CD4-positive, alpha-beta T cell (primary cell): ENCODE measurements at regions not wholly inside any gene's neighbourhood (a gene's known extent, or its start where the extent isn't known, plus 50 kb on each side); places are given as distances from the start of the nearest gene placed in this dataset.

ENCODE experiments used
- ATAC-seq: fragments of 200-7000 bp; cut with Tn5 transposase; one replicate; pipeline ENCODE4 v1.10.0; 2022; ENCODE audit warnings: mild to moderate bottlenecking; ENCODE audit not compliant: poor library complexity
- CTCF ChIA-PET: fragments of 350-600 bp; sonication (Branson Sonifier 250); formaldehyde crosslinking; loops from one replicate; lab custom pipeline; 2021; ENCODE audit warnings: antibody characterized with exemption, inconsistent platforms; lab: Charles Lee
- POLR2A ChIA-PET: fragments of 350-600 bp; sonication (Branson Sonifier 250); formaldehyde crosslinking; loops from one replicate; lab custom pipeline; 2021; ENCODE audit warnings: antibody characterized with exemption, inconsistent platforms; lab: Charles Lee
- DNase-seq, 14 experiments: peaks; one replicate each; pipeline ENCODE4 v3.0.0-alpha.2; 2013 to 2020; ENCODE audit warnings: mixed read lengths in 2 of 14
- H3K27ac ChIP-seq, 2 donors: one replicate each; pipeline versions ENCODE4 v1.5.1 to v1.7.0; 2013; ENCODE audit warnings: low read length in 2 of 2, low read depth in 1 of 2, mild to moderate bottlenecking in 1 of 2
- H3K27me3 ChIP-seq, 2 experiments: 1 replicate in 1 of 2; 2 replicates in 1 of 2; pipeline versions ENCODE4 v1.6.1 to v1.7.0; 2013; ENCODE audit warnings: low read length in 2 of 2, control low read depth in 1 of 2, mild to moderate bottlenecking in 1 of 2, moderate library complexity in 1 of 2; ENCODE audit not compliant: insufficient read depth in 2 of 2, control insufficient read depth in 1 of 2
- H3K36me3 ChIP-seq: one replicate; pipeline ENCODE4 v1.6.1; 2013; ENCODE audit warnings: low read length, control low read depth; ENCODE audit not compliant: insufficient read depth
- H3K4me1 ChIP-seq: one replicate; pipeline ENCODE4 v1.6.1; 2013; ENCODE audit warnings: low read length, control low read depth; ENCODE audit not compliant: insufficient read depth
- H3K4me3 ChIP-seq: one replicate; pipeline ENCODE4 v1.5.1; 2013; ENCODE audit warnings: mild to moderate bottlenecking, low read length, moderate library complexity
- H3K9me3 ChIP-seq, 2 experiments: 1 replicate in 1 of 2; 2 replicates in 1 of 2; pipeline versions ENCODE4 v1.6.1 to v1.7.0; 2013; ENCODE audit warnings: low read length in 2 of 2, mild to moderate bottlenecking in 2 of 2, control low read depth in 1 of 2, moderate library complexity in 1 of 2; ENCODE audit not compliant: control insufficient read depth in 1 of 2, insufficient read depth in 1 of 2
- H3K27ac Mint-ChIP-seq: one replicate; pipeline ENCODE4 v1.8.0; 2020; ENCODE audit warnings: mixed read lengths
- H3K27me3 Mint-ChIP-seq: one replicate; pipeline ENCODE4 v1.8.0; 2021; ENCODE audit warnings: mixed read lengths
- H3K36me3 Mint-ChIP-seq: one replicate; pipeline ENCODE4 v1.8.0; 2021; ENCODE audit warnings: low read depth, mixed read lengths
- H3K4me1 Mint-ChIP-seq: one replicate; pipeline ENCODE4 v1.8.0; 2021; ENCODE audit warnings: low read depth, mixed read lengths
- H3K4me3 Mint-ChIP-seq: one replicate; pipeline ENCODE4 v1.8.0; 2020; ENCODE audit warnings: mild to moderate bottlenecking, mixed read lengths
- H3K9me3 Mint-ChIP-seq: one replicate; pipeline ENCODE4 v1.8.0; 2020; ENCODE audit warnings: mixed read lengths
- intact Hi-C, 2 experiments: fragments of 100-400 bp; cut with DNase I in 1 of 2; cut with micrococcal nuclease in 1 of 2; formaldehyde crosslinking; loops; one replicate each; pipeline versions ENCODE4 v1.15.1 to v1.9.0; 2023 to 2025; cut with DNase I, micrococcal nuclease
- TF ChIP-seq, protein P1 (sequence below): fragments of 200-600 bp; IDR thresholded peaks from one replicate; pipeline ENCODE4 v1.8.0; 2022; ENCODE audit warnings: antibody characterized with exemption, mild to moderate bottlenecking

DNA sequence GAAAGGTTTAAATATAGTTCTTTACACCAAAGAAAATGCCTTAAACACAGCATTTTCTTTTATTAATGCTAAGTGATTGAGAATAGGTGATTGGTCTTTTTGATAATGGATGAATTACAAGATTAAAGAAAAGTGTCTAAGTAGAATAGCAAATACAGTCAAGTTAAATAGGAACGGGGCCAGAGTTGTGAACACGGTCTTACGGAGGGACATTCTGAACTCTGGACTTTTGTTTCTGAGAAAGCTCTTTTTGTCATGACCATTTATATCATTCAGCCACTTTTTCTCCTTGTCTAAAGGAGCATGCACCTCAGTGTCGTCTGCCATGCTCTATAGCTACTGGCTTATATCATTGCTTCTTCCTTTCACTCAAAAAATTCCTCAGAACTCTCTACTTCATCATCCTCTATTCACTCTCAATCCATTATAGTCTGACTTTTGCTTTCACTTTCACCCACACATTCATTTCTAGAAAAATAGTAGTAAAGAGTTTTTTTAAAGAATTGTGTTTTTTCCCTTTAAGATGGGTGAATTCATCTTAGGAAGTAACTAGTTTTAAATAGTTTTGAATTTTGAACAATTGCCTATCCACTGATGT, 263.0 kb upstream of the FBXL7 start:
- Histone ChIP-seq H3K4me3 (no peak overlapping the region), H3K9me3 (peaks cover 4 to 8% of the 10 kb centered on the region in 2 experiments), H3K36me3 (no peaks in the 10 kb centered on the region), H3K27ac (no peak overlapping the region), H3K4me1 (no peaks in the 10 kb centered on the region), H3K27me3 (no peaks in the 10 kb centered on the region)
- POLR2A ChIA-PET: no interaction called here
- TF ChIP-seq, protein P1, sequence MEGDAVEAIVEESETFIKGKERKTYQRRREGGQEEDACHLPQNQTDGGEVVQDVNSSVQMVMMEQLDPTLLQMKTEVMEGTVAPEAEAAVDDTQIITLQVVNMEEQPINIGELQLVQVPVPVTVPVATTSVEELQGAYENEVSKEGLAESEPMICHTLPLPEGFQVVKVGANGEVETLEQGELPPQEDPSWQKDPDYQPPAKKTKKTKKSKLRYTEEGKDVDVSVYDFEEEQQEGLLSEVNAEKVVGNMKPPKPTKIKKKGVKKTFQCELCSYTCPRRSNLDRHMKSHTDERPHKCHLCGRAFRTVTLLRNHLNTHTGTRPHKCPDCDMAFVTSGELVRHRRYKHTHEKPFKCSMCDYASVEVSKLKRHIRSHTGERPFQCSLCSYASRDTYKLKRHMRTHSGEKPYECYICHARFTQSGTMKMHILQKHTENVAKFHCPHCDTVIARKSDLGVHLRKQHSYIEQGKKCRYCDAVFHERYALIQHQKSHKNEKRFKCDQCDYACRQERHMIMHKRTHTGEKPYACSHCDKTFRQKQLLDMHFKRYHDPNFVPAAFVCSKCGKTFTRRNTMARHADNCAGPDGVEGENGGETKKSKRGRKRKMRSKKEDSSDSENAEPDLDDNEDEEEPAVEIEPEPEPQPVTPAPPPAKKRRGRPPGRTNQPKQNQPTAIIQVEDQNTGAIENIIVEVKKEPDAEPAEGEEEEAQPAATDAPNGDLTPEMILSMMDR: no peak
- intact Hi-C loops: no loop called here
- Mint-ChIP-seq H3K36me3 (no peaks in the 10 kb centered on the region), H3K4me3 (no peak overlapping the region), H3K9me3 (peaks cover 29% of the 10 kb centered on the region), H3K27ac (no peak overlapping the region), H3K4me1 (no peaks in the 10 kb centered on the region), H3K27me3 (no peaks in the 10 kb centered on the region)
- DNase-seq: no peak
- CTCF ChIA-PET: no interaction called here
- ATAC-seq: no peak

DNA sequence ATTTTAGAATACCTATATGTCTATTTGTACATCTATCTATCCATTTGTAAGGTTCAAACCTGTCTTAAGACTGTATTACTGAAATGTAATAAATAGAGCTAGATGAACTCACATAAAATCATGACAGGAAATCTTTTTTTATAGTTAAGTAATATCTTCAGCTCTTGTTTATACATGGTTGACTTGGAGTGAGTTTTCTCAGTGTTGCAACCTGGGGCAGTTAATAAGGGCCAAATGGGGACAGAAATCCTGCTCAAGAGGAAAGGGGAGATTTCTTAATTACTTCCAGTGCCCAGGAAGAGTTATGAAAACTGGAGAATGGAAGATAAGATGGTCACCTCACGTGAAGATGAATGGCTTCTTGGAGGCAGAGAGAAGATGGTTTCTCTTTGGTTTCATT, 265.1 kb upstream of the FBXL7 start:
- intact Hi-C loops: no loop called here
- H3K27ac Mint-ChIP-seq: no peak overlapping the region
- H3K4me1 Mint-ChIP-seq: no peaks in the 10 kb centered on the region
- H3K36me3 Mint-ChIP-seq: no peaks in the 10 kb centered on the region
- H3K36me3 ChIP-seq: no peaks in the 10 kb centered on the region
- H3K27me3 Mint-ChIP-seq: no peaks in the 10 kb centered on the region
- H3K4me3 ChIP-seq: no peak overlapping the region
- no peaks in the 10 kb centered on the region for H3K4me1 ChIP-seq
- DNase-seq (no peak), ATAC-seq (no peak)
- TF ChIP-seq, protein P1: no peak
- H3K27me3 ChIP-seq: no peaks in the 10 kb centered on the region
- CTCF ChIA-PET: no interaction called here
- peaks cover 0 to under 1% of the 10 kb centered on the region in 2 experiments for H3K9me3 ChIP-seq
- POLR2A ChIA-PET: no interaction called here
- no peak overlapping the region for H3K27ac ChIP-seq
- peaks cover 27% of the 10 kb centered on the region for H3K9me3 Mint-ChIP-seq
- H3K4me3 Mint-ChIP-seq: no peak overlapping the region

DNA sequence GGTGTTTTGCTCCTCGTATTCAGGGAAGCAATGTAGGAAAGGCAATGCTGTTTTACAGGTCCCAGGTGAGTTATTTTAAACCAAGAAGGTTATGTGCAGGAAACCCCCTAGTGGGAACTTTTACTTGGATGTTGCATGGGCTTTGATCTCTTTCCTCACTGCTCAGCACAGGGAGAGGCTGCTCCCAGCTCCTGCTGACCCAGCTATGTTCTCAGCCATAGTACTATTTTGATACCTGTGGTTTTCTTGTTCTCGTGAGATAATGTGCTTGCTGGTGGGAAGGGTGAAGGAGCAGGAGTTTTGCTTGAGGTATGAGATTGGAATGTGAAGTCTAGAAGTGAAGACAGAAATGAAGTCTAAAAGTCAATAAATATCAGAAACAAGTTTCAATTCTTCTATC, 265.6 kb upstream of the FBXL7 start:
- POLR2A ChIA-PET: no interaction called here
- H3K36me3 Mint-ChIP-seq: no peaks in the 10 kb centered on the region

More for the DNA sequence above, 265.6 kb upstream of the FBXL7 start:
- Histone ChIP-seq H3K4me1 (no peaks in the 10 kb centered on the region), H3K27ac (no peak overlapping the region), H3K9me3 (no peaks in the 10 kb centered on the region), H3K4me3 (no peak overlapping the region), H3K27me3 (no peaks in the 10 kb centered on the region), H3K36me3 (no peaks in the 10 kb centered on the region)
- intact Hi-C loops: no loop called here
- peaks cover 24% of the 10 kb centered on the region for H3K9me3 Mint-ChIP-seq
- no peak for DNase-seq
- no peaks in the 10 kb centered on the region for H3K4me1 Mint-ChIP-seq
- H3K27ac Mint-ChIP-seq: no peak overlapping the region
- CTCF ChIA-PET: no interaction called here
- no peaks in the 10 kb centered on the region for H3K27me3 Mint-ChIP-seq
- ATAC-seq: no peak
- H3K4me3 Mint-ChIP-seq: no peak overlapping the region
- TF ChIP-seq, protein P1: no peak
